NCI-H1694 treated with DMSO at 0.1 percent for 48 hours (cell line): ENCODE measurements at regions not wholly inside any gene's neighbourhood (a gene's known extent, or its start where the extent isn't known, plus 50 kb on each side); places are given as distances from the start of the nearest gene placed in this dataset.

Experiments
- DNase-seq: peaks from one replicate; lab custom pipeline; 2025; lab: John Stamatoyannopoulos, UW

- DNase-seq, result no peak
Measured at GRCh38 chr3:40817017-40817416, 292.3 kb downstream of the ZNF621 start.

GRCh38 chr3:40821315-40821714 lies 296.6 kb downstream of the ZNF621 start:
- DNase-seq, result no peak

DNA sequence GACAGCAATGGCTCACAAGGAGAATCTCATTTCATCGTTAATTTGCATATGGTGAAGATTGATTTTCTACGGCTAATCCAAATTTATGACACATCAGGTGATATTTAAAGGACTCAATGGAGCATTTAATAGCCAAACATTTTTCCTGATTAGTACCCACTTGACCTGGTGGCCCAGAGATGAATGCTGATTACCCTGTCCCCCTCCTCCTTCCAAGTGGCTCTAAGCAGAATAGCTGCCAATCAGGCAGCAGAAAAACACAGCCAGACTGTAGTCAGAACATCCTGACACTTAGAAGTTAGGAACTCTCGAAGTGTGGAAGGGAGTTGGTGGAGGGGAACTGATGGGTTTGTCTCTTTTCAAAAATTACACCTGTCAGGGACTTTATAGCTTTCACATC lies 302.5 kb downstream of the ZNF621 start:
- no peak for DNase-seq

GRCh38 chr3:40827942-40828688 lies 303.4 kb downstream of the ZNF621 start:
- no peak for DNase-seq

- no peak for DNase-seq
Measured at GRCh38 chr3:40828741-40829415, 304.1 kb downstream of the ZNF621 start.

DNA sequence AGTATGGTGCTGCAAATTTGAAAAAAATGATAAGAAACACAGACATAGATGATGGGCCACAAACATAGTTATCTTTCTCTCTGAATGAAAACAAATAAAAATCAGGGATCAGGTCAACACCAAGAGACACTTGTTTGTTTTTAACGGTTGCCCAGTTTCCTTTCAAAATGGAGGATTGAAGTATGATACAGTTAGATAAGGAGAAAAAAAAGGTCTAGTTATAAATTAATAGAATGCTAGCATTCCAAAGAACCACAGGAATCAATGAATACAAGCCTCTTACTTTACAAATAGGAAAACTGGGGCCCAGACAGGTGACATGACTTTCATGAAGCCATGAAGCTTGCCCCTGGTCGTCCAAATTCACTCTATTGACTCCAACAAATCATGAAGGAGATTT lies 305.1 kb downstream of the ZNF621 start:
- no peak for DNase-seq

- DNase-seq, result no peak
Measured at GRCh38 chr3:40837300-40837699, 312.5 kb downstream of the ZNF621 start.

DNA sequence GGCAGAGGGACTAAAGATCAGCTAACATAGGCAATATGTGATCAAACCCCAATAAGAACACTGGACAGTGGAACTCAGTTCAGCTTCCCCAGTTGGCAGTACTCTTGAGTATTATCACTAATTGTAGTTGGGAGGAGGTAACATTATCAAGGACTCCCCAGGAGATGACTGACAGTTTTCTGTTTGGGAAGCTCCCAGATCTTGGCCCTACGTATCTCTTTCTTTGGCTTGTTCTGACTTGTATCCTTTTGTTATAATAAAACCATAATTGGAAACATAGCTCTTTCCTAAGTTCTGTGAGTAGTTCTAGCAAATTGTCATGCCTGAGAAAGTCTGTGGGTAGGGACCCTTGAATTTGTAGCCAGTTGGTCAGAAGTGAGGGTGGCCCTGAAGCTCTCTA lies 316.4 kb downstream of the ZNF621 start:
- no peak for DNase-seq

GRCh38 chr3:40841570-40842109 lies 316.9 kb downstream of the ZNF621 start:
- no peak for DNase-seq

DNA sequence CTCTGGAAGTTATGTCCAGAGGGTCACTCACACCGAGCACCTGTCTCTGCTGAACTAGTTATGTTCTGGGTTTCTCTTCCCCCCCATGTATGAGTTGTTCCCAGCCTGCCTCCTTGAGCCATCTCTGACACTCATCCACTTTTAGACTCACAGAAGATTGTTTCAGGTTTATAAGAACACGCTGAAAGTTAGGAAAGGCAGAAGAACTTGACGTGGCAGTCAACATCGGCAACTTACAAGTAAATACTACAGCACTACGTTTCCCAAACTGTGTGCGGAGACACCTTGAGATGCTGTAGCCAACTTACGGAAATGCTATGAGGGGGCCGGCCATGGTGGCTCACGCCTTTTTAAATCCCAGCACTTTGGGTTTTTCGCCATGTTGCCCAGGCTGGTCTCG lies 318.0 kb downstream of the ZNF621 start:
- DNase-seq, result no peak

- no peak for DNase-seq
Measured at GRCh38 chr3:40843208-40843624, 318.5 kb downstream of the ZNF621 start.

- no peak for DNase-seq
Measured at GRCh38 chr3:40843851-40844548, 319.2 kb downstream of the ZNF621 start.

GRCh38 chr3:40844896-40845295 lies 320.1 kb downstream of the ZNF621 start:
- DNase-seq, result no peak

GRCh38 chr3:40845447-40845846 lies 320.7 kb downstream of the ZNF621 start:
- no peak for DNase-seq

GRCh38 chr3:40845916-40846315 lies 321.2 kb downstream of the ZNF621 start:
- DNase-seq, result no peak

GRCh38 chr3:40846451-40846850 lies 321.7 kb downstream of the ZNF621 start:
- no peak for DNase-seq

DNA sequence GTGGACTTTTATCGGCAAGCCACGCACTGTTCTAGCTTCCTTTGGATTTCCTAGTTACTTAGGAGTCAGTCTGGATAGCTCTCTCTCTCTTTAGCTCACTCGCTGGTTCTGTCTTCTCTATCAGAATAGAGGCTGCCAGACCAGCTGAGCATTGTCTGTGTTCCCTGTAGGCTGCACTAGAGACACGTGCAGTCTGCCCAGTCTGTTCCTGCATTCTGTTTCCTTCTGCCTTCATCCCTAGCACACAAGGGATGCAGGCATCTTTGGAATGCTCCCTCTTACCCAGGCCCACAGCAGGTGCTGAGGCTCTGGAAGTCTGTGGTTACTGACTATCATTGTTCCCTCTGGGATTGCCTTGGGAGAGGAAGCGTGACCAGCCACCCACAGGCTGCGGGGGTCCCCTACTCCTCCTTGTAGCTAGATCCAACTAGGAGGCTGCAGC lies 322.8 kb downstream of the ZNF621 start:
- no peak for DNase-seq

DNA sequence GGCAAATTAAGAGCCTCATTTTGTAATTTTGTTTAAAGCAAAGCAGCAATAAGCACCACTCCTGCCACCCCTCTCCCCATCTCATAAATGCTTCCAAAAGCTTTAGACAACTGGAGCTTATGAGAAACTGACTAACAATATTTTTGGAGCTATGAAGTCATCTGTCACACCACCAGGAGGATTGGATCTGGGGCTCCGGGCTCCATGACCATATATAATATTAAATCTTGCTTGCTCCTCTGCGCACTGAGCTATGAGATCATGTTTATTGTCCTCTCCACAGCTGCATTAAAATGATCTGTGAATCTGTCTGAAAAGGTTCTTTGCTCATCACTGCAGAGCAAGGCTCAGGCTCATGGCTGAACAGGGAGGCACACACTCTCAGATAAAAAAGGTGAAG lies 323.7 kb downstream of the ZNF621 start:
- no peak for DNase-seq

GRCh38 chr3:40850861-40851260 lies 326.1 kb downstream of the ZNF621 start:
- DNase-seq, result no peak

DNA sequence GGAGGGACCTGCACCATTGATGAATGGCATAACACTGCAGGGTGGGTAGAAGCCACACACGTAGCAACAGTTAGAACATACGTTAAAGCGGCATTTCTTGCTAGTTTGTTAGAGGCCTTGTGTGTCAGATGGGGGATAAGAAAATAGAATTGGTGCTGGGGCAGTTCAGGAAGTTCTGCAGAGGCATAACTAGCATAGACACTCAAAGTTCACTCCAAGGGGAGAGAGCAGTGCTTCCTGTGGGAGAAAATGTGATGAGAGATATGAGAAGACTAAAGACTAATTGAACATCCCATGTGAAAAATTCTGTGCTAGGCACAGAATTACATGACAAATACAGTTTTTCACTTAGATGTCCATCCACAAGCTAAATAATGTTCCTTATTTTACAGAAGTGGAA lies 327.1 kb downstream of the ZNF621 start:
- no peak for DNase-seq

GRCh38 chr3:40852712-40853111 lies 328.0 kb downstream of the ZNF621 start:
- DNase-seq, result no peak

DNA sequence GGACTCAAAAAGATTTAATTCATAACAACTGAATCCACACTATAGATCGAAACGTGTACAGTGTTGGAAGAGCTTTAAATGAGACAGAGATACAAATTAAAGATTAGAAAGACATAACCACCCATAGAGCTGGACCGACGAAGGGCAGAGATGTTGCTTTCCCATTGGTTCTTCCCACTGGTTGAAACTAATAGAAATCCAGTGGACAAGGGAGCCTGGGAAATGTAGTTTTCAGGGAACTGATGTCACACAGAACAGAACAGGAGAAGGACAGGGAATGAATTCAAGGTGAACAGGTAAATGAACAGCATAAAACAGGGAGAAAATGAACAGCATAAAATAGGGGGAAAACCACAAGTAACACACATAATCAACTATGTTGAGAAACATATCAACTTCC lies 328.7 kb downstream of the ZNF621 start:
- no peak for DNase-seq

DNA sequence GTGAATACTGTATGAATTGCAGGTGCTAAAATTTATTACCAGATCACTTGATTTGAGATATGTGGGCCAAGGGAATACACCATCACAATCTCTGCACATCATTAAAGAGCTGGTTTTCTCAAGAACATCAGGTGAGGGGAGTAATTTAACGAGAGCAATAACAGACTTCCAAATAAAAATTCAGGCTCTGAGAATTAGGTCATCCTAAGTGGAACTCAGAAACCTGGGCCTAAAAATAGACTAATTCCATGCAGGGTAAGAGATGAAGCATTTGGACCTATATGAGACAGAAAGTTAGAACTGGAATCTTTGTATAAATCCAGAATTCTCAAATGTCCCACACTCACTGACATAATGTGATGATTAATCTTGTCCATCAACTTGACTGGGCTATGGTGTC lies 331.1 kb downstream of the ZNF621 start:
- DNase-seq, result no peak
